Central memory CD4-positive, alpha-beta T cell (primary cell): ENCODE measurements at regions not wholly inside any gene's neighbourhood (a gene's known extent, or its start where the extent isn't known, plus 50 kb on each side); places are given as distances from the start of the nearest gene placed in this dataset.

ENCODE experiments used
- DNase-seq: peaks from one replicate; pipeline ENCODE4 v3.0.0; 2022

DNA sequence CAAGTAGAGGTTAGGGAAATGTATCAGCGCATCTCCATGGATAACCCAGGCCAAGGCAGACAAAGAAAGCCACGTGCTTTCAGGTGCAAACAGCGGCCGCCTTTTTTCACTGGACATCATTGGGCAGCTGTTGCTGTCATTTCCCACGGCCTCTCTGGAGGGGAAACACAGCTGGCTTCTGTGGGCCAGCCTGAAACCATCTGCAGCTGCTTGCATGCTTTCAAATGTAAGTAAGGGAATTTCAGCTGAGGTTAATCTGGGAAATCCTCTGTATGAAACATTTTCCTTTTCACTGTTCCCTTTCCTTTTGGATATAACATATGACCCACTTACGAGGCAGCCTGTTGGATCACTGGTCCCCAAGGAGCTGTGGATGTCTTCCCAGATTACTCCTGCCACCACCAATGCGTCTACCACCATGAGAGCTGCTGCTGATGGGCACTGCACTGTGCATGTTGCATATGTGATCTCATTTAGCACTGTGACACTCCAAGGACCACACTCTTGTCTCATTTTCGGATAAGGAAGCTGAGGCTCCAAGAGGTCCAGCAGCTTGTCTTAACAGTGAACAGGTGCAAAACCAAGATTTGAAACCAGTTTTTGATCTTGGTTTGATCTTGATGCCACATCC, 106.3 kb downstream of the C9orf152 start:
- DNase-seq, result no peak

DNA sequence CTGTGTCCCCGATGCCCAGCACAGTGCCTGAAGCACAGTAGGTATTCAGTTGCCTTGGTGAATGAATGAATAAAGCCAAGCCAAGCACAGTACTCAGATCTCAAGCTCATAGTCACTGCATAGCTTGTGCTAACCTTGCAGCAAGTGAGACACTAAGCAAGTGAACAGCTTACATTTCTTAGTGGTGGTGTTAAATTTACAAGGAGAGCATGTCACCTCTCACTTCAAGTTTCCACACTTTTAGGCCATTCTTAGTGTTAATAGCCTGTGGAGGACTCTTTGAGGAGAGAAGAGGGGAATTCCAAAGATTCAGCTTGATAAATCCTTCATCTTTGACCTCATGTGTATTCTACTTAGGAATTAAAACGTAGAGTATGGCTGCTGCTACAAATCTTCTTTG, 104.7 kb downstream of the C9orf152 start:
- no peak for DNase-seq

DNA sequence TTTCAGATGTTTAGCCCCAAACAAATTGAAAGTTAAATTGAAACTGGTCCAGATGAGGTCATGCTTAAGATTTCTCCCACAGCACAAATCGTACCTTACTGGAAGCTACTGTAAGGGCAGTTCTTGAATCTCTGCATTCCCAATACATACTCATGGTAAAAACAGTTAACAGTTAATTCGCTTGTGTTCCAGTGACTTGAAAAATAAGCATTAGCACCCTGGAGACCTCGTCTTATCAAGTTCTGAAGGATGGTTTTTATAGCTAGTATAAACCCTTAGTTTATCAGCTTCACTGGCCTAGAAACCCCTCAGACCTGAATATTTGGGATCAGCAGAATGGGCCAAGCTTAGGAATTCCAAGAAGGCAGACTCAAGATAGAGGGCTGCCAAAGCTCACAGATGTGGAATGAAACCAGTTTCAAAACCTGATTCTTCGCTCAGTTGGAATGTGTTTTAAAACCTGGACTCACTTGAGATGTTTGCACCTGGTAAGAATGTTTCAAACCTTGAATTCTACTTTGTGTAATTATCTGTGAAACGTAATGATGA, 103.6 kb downstream of the C9orf152 start:
- DNase-seq, result no peak

DNA sequence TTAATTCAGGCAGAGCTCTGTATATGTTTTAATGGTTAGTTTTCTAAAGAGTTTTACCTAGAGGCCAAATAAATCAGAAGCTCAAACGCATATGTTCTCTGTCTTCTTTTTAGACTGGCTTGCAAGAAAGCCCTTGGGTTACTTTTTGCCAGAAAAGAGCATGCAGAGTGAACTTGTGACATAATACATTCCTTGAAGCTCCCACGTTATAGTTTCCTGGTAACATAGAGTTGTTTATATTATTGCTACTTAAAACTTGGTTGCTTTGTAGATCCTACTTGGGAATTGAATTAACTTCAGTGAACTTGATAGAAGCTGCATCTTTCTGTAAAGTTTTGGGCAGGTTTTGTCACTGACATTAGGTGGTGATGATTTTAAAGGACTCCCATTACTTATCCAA, 102.9 kb downstream of the C9orf152 start:
- no peak for DNase-seq

DNA sequence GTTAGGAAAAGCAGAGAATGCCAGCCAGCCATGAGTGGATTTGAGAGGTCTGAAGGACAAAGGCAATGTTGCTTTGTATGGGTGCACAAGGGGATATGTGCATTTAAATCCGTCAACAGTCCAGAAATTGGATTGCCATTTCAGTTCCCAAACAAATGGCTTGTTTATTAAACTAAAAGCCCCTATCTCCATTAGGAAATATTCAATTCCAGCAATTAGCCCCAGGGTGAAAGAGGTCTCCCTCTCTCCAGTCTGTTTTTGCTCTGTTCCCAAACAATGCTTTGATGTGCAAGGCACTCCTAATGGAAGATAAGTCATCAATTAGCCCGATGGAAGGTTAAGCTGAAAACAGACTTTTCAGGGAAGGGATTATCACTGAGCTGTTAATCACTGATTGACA, 101.3 kb downstream of the C9orf152 start:
- no peak for DNase-seq

DNA sequence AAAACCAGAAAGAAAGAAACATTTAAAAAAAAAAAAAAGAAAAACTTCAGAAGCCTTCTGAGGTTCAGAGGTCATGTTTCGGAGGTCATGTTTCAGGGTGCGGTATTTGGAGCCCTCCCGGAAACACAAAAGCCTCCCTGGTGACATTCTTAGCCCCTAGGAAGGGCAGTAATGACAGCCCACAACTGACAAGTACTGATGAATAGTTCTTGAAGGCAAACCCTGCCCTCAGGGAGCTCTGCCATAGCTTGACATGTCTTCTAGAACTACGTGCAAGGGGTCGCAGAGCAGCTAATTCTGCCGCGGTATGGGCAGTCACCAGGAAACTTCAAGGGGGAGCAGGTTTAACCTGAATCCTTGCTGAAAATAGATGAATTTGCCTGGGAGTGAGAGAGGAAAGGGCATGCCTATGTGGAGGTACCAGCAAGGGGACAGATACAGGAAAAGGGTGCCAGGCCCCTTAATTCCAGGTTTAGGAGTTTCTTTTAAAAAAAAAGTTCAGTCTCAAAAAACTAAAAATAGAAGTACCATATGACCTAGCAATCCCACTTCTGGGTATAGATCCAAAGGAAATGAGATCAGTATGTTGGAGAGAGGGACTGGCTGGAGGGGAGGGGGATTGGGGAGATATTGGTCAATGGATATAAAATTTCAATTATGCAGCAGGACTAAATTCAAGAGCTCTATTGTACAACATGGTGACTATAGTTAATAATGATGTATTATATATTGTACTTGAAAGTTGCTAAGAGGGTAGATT, 98.4 kb downstream of the C9orf152 start:
- no peak for DNase-seq

DNA sequence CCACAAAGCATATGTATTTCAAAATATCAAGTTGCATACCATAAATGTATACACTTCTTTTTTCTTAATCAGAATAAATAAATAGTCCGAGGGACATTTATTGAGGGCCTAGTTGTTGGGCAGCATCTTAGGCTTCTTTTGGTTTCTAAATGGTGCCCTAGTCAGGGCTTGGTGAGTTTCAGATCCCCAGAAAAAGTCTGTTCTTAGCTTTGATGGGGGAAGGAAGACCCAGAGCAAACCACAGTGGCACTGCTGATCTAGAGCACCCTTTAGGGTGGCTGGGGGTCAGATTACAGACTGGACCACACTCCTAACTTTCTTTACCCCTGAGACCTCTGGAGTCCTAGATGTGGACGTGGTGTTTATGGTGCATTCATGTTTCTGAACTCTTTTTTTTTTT, 97.8 kb downstream of the C9orf152 start:
- no peak for DNase-seq

DNA sequence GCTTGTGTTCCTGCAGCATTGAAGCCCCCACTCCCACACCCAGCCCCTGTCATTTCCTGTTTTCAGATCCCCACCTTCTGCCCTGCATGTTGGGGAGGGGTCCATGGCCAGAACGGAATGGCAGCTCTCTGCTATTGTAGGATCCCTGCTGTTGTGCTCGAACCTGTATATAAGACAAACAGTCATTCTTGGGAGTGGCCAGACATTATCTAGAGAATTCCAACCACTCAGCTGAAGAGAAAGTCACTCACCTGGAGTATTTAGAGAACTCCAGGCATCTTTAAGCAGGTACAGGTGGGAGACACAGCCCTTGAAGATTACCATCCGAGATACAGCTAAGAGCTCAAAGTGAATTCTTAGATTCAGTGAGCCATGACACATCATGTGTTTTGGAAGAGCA, 96.1 kb downstream of the C9orf152 start:
- no peak for DNase-seq

DNA sequence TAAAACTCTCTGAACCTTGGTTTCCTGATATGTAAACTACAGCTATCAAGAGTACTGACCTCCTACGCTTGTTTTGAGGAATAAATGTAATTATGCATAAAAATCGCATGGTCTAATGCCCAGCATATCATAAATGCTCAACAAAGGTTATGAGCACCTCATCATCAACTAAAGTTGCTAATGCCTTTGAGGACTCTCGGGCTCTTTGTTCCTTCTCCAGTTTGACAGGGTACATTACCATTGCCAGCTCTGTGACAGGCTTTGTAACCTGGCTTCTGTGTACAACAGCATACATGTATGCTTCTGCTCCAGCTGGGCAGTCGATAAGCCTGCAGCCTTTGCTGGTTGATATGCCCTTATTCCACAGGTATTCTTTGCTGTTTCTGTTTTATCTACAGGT, 95.2 kb downstream of the C9orf152 start:
- DNase-seq, result no peak

DNA sequence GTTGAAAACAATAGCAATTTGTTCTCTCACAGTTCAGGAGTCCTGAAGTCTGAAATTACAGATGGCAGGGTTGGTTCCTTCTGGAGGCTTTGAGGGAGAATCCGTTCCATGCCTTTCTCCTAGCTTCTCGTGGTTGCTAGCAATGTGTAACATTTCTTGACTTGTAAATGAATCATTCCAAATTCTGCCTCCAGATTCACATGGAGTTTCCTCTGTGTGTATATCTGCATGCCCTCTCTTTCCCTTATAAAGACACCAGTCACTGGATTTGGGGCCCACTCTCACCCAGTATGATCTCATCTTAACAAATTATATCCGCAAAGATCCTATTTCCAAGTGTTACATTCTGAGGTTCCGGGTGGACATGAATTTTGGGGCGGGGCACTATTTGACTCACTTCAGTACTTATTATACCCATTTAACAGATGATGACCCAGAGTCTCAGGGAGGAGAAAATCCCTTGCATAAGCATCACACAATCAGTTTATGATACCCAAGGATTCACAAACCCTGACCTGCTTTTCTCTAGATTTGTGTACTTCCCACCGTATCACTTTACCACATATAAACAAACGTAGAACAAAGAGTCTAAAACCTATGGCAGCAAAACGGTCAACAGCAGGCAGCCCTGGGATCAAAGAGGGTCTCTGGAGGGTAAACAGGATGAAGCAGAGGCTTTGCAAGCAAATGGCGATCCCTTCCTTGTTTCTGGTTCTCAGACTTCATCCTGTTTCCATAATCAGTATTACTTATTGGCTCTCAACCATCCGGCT, 93.7 kb downstream of the C9orf152 start:
- no peak for DNase-seq

DNA sequence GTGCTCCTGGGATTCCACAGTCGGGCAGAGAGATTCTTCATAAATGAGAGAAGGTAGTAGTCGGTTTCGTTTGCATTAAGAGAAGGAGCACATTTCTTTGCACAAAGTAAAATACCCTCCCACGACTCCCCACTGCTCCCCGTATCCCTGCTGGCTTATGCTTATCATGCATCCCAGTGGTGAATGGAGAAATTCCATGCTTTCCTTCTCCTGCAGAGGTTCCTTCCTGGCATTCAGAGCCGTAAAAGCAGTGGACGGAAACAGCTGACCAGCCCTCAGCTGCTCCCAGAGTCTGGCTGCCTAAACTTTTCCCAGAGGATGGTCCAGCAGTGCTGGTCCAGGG, 93.1 kb downstream of the C9orf152 start:
- no peak for DNase-seq

DNA sequence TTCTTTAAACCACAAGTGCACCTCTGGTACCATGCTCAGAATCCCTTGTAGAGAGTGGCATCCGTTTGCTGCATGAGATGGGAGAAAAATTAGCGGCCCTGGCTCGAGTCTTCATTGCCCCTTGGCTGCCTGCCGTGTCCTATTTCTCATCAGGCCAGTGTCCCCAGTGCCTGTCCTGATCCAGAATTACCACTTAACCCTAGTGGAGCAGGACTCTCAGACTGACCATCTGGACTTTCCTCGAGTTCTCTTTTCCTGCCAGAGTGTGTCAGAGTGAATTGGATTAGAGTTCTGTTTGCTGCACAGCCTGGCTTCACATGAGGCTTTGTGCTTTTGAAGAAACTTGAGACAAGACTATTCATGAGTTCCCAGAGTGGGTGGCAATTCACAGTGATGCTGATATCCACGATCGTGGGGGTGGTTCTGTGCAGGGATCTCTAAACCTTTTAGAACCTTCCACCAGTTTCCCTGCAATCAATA, 92.6 kb downstream of the C9orf152 start:
- DNase-seq, result no peak

DNA sequence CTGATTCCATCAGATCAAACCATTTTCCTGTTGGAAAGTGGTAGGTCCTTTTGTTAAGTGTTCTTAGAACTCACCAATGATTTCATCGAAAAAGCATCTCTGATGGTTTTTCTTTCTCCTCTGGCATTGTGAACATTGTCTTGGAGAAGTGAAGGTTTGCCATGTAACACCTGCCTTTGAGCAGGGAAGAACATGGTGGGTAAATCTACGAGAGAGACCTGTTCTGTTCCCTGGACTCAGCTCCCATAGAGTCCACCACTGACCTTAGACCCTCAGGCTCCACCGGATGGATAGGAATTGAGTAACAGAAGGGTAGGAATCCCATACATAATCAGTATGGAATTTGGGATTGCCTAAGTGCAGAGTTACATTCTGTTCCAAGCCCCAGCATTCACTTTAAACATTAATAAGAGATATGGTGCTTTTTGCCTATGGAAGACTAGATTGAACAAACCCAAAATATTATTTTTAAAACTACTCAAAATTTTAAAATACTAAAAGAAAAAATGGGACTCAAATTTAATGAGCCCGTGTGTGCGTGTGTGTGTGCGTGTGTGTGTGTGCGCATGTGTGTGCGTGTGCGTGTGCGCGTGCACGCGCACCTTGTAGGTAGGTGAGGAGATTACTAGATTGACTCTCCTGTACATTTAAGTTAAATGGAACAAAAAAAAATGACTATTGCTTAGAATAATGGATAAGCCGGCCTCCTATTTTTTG, 92.0 kb downstream of the C9orf152 start:
- no peak for DNase-seq

DNA sequence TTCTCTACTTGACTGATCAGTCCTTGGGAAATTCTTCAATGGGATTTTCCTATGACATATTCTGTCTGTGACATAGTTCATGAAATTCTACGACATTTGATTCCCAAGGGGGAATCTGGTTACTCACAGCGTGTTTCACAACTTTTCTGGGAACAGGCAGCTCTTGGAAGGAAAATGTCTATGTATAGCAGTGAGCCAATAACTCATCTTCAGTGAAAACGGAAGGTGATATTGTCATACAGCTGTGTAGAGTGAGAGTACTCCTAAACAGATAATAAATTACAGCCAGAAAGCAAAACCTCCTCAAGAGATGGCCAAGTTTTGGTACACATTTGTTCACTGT, 91.4 kb downstream of the C9orf152 start:
- no peak for DNase-seq

DNA sequence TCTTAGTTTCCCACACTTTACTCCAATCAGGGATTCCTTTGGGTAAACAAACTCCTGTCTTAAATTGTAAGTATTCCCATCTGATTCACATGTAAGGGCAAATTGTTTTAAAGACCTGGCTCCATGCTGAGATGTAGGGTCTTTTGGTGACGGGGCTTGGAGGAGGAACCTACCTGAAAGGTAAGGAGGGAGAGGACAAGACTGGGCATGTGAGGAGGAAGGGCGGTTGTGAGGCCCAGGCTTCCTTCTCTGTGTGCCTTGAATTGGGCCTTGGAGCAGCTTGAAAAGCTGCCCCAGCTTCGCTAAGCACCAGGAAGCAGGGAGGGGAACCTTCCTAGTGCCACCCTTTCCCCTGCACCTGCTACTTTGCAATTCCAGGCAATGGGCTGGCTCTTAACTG, 86.8 kb downstream of the C9orf152 start:
- no peak for DNase-seq

DNA sequence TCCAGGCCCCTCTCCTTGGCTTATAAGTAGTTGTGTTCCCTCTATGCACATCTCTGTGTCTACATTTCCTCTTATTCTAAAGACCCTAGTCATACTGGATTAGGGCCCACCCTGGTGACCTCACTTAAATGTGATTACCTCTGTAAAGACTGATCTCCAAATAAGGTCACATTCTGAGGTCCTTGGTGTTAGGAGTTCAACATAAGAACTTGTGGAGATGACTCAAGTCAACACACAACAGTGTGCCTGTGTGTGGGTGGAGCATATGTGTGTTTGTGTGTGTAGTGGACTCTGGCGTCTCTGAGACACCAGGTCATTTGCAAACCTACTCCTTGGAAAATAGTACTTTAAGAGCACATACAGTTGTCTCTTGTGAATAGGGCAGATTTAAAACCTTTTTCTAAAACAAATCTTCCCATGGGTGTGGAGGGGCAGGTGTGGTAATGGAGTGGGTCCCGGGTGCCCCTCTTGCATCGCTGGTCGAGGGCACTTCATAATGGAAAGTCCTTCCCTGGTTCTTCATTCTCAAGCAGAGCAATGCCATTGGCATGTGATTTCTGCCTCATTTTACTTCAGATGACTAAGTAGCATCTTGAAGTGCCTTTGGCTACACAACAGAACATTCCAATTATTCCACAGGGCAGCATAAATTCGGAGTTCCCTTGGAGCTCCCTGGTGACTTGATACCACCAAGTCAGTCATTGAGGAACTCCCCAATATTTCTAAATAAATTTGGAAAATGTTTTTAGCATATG, 84.4 kb downstream of the C9orf152 start:
- DNase-seq, result no peak

DNA sequence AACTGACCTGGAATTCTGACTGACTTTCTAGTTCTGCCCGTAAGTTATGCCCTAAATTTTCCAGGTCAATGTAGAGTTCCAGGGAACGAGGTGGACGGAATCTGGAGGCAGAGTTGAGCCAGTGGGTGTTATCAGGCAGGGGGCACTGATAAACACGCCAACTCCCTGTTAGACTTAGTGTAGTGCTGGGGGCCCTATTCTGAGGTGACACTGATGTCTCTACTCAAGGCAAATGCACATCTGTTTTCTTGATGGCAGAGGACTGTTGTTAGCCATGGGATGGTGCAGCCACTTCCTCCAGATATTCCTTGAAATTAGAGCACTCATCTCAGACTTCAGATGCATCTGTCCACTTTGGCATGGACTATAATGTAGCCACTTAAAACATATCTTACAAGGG, 83.5 kb downstream of the C9orf152 start:
- no peak for DNase-seq

DNA sequence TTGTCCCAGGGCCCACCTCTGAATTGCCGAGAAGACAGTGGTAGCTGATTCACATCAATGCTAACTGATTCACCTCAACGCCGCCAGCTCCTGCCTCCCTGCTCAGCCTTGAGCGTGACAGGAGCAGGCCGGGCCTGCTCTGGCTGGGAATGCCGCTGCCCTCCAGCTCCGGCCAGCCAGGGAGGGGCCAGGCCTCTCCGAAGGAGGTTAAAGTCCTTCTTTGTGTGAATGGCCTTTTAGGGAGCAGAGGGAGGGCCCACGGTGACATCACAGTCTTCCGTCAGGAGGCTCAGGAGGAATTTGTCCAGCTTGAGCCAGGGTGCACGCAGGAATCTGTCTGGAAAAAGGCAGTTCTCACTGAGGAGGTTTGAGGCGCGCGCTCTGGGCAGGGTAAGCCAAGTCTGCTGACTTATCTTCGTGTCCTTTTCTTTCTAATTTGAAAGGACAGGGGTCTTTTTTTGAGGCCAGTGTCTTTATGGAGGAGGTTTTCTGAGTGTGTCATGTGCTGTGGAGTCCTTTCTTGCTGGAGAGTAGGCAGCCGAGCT, 82.7 kb downstream of the C9orf152 start:
- DNase-seq, result no peak

DNA sequence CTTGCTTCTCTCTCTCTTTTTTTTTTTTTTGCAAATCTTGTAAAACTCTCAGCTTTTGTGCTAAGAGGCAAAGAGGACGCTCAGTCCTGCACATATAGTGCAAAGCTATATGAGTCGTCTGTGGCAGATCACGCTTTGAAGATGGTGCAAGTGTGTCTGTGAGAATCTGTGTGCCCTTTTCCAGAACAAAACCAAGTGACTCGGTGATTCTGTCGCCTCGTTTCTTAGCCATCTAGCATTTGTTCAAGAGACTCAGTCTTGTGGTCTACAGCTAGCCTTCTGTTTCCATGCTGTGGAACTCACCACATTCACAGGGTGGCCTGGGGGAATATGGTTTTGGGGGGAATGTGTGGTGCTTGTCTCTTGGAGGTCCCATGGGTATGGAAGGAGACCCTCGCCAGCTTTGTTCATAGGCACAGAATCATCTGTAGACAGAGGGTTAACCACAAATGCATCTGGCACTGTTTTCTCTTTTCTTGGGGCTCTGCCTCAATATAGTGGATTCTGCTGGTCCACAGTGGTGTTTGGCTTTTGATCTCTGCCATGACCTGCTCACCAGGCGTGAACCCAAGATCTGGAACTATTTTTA, 82.1 kb downstream of the C9orf152 start:
- DNase-seq, result no peak

DNA sequence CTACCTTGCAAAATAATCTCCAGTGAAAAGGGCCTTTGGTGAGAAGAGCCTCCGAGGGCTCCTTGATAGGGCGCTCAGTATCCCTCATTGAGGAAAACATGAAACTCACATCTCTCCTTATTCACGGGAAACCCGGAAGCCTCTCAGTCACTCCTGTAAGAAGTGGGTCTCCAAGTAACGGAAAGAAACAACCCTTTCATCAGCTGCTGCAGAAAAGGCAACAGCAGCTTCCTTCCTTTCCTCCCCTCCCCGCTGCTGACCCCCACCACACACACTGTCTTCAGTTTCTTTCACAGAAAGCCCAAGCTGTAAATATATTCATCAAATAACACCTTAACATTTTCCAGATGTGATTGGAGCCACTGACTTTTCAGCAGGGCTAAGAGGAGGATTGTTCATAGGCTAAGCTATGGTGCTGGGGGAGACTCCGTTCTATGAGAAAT, 81.4 kb downstream of the C9orf152 start:
- no peak for DNase-seq
